IMR-90 (cell line): ENCODE measurements at regions not wholly inside any gene's neighbourhood (a gene's known extent, or its start where the extent isn't known, plus 50 kb on each side); places are given as distances from the start of the nearest gene placed in this dataset.

Source experiments
- BHLHE40 ChIP-seq: fragments of 150-350 bp; IDR thresholded peaks from 2 replicates; pipeline ENCODE4 v1.6.1; 2016; ENCODE audit warnings: mild to moderate bottlenecking, low read depth, low read length
- CHD1 ChIP-seq: IDR thresholded peaks from 2 replicates; pipeline ENCODE4 v1.6.1; 2012; ENCODE audit warnings: low read depth, low read length, improper control_type of control experiment
- MAFK ChIP-seq: IDR thresholded peaks from 2 replicates; pipeline ENCODE4 v1.6.1; 2012; ENCODE audit warnings: low read depth, low read length, improper control_type of control experiment
- POLR2A ChIP-seq: IDR thresholded peaks from 2 replicates; pipeline ENCODE4 v1.6.1; 2012; ENCODE audit warnings: mild to moderate bottlenecking, low read depth, low read length
- RAD21 ChIP-seq: IDR thresholded peaks from 2 replicates; pipeline ENCODE4 v1.6.1; 2012; ENCODE audit warnings: low read length, improper control_type of control experiment
- RCOR1 ChIP-seq: IDR thresholded peaks from 2 replicates; pipeline ENCODE4 v1.6.1; 2012; ENCODE audit warnings: mild to moderate bottlenecking, low read length, improper control_type of control experiment; ENCODE audit not compliant: insufficient replicate concordance
- SMC3 ChIP-seq: fragments of 150-350 bp; IDR thresholded peaks from 2 replicates; pipeline ENCODE4 v1.6.1; 2016; ENCODE audit warnings: low read depth, mild to moderate bottlenecking, antibody characterized with exemption, low read length, moderate library complexity
- TF ChIP-seq, protein P1 (sequence below): conservative IDR thresholded peaks from 2 replicates; pipeline ENCODE4 v1.5.1; 2012; ENCODE audit warnings: mild to moderate bottlenecking, low read depth, low read length, improper control_type of control experiment
- TF ChIP-seq, protein P2 (sequence below): fragments of 150-350 bp; IDR thresholded peaks from 2 replicates; pipeline ENCODE4 v1.6.1; 2016; ENCODE audit warnings: low read depth, mild to moderate bottlenecking, low read length, moderate library complexity, borderline replicate concordance
- TF ChIP-seq, protein P3 (sequence below): fragments of 150-350 bp; IDR thresholded peaks from 2 replicates; pipeline ENCODE4 v1.6.1; 2017; ENCODE audit warnings: mild to moderate bottlenecking, antibody characterized with exemption, low read length, low read depth

DNA sequence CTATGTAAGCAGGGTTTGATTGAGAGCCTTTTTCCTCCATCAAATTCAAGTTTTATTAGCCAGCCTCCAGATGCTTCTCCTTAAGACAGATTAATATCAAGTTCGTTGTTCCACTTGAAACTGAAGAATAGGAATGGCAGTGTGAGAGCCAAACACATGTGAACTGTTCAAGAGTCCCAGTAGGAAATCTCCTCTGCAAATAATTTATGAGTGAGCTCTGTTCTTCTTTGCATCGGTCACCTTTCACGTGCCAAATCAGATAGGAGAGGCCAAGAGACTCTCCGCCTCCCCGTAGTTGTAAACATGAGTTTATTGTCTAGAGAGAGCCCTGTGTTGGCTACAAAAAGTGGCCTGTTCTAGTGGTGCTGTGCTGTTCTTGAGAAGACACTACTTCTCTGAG lies 372.1 kb upstream of the NR2F2 start:
- TF ChIP-seq, protein P1, sequence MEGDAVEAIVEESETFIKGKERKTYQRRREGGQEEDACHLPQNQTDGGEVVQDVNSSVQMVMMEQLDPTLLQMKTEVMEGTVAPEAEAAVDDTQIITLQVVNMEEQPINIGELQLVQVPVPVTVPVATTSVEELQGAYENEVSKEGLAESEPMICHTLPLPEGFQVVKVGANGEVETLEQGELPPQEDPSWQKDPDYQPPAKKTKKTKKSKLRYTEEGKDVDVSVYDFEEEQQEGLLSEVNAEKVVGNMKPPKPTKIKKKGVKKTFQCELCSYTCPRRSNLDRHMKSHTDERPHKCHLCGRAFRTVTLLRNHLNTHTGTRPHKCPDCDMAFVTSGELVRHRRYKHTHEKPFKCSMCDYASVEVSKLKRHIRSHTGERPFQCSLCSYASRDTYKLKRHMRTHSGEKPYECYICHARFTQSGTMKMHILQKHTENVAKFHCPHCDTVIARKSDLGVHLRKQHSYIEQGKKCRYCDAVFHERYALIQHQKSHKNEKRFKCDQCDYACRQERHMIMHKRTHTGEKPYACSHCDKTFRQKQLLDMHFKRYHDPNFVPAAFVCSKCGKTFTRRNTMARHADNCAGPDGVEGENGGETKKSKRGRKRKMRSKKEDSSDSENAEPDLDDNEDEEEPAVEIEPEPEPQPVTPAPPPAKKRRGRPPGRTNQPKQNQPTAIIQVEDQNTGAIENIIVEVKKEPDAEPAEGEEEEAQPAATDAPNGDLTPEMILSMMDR = no peak
- no peak for TF ChIP-seq POLR2A
- TF ChIP-seq CHD1 = no peak
- TF ChIP-seq RCOR1 = no peak
- TF ChIP-seq RAD21 = no peak
- TF ChIP-seq SMC3 = no peak
- no peak for TF ChIP-seq MAFK
- TF ChIP-seq, protein P2, sequence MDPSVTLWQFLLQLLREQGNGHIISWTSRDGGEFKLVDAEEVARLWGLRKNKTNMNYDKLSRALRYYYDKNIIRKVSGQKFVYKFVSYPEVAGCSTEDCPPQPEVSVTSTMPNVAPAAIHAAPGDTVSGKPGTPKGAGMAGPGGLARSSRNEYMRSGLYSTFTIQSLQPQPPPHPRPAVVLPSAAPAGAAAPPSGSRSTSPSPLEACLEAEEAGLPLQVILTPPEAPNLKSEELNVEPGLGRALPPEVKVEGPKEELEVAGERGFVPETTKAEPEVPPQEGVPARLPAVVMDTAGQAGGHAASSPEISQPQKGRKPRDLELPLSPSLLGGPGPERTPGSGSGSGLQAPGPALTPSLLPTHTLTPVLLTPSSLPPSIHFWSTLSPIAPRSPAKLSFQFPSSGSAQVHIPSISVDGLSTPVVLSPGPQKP = no peak
- TF ChIP-seq, protein P3, sequence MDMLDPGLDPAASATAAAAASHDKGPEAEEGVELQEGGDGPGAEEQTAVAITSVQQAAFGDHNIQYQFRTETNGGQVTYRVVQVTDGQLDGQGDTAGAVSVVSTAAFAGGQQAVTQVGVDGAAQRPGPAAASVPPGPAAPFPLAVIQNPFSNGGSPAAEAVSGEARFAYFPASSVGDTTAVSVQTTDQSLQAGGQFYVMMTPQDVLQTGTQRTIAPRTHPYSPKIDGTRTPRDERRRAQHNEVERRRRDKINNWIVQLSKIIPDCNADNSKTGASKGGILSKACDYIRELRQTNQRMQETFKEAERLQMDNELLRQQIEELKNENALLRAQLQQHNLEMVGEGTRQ = no peak
- TF ChIP-seq BHLHE40 = no peak
